ENCODE measurements at regions not wholly inside any gene's neighbourhood (a gene's known extent, or its start where the extent isn't known, plus 50 kb on each side); places are given as distances from the start of the nearest gene placed in this dataset.

- TF ChIP-seq POLR2A (IDR thresholded peaks at IDR 0.05) (no peak), CTCF (IDR thresholded peaks at IDR 0.05) (no peak), POLR2AphosphoS5 (IDR thresholded peaks at IDR 0.05; ENCODE audit: insufficient read depth in 1 of 2, low read depth in 1 of 2) (no peak)
- no peaks in the 10 kb centered on the region for H3K27me3 ChIP-seq
- intact Hi-C loops (cut with DNase I), result no loop called here
- no peak overlapping the region for H3K27ac ChIP-seq
- H3K36me3 ChIP-seq, result no peaks in the 10 kb centered on the region
- H3K4me3 ChIP-seq, result no peak overlapping the region
- no peak for DNase-seq (ENCODE audit: extremely low spot score in 2 of 2)
- H3K4me1 ChIP-seq, result peaks cover 4% of the 10 kb centered on the region
- no peaks in the 10 kb centered on the region for H3K9me3 ChIP-seq
Measured at GRCh38 chr15:75100679-75101078, 77.3 kb downstream of the PPCDC start.

GRCh38 chr15:75104804-75105557, 81.6 kb downstream of the PPCDC start:
- intact Hi-C loops (cut with DNase I), result no loop called here
- Histone ChIP-seq H3K27me3 (no peaks in the 10 kb centered on the region), H3K9me3 (no peaks in the 10 kb centered on the region), H3K27ac (no peak overlapping the region), H3K4me3 (no peak overlapping the region), H3K36me3 (no peaks in the 10 kb centered on the region), H3K4me1 (peaks cover 11% of the 10 kb centered on the region)
- no peak for DNase-seq (ENCODE audit: extremely low spot score in 2 of 2)
- TF ChIP-seq CTCF (IDR thresholded peaks at IDR 0.05), result no peak

GRCh38 chr15:75107516-75107907, 84.1 kb downstream of the PPCDC start:
- no peaks in the 10 kb centered on the region for H3K9me3 ChIP-seq
- TF ChIP-seq CTCF (IDR thresholded peaks at IDR 0.05) (no peak), POLR2A (IDR thresholded peaks at IDR 0.05) (no peak), POLR2AphosphoS5 (IDR thresholded peaks at IDR 0.05; ENCODE audit: insufficient read depth in 1 of 2, low read depth in 1 of 2) (no peak)

GRCh38 chr15:75107908-75108838, 84.8 kb downstream of the PPCDC start:
- intact Hi-C loops (cut with DNase I), result no loop called here
- no peak overlapping the region for H3K4me3 ChIP-seq
- no peak overlapping the region for H3K27ac ChIP-seq
- H3K9me3 ChIP-seq, result no peaks in the 10 kb centered on the region
- H3K36me3 ChIP-seq, result no peaks in the 10 kb centered on the region
- peaks cover 11% of the 10 kb centered on the region for H3K4me1 ChIP-seq
- DNase-seq (ENCODE audit: extremely low spot score in 2 of 2), result no peak
- TF ChIP-seq POLR2A (IDR thresholded peaks at IDR 0.05), result no peak
- TF ChIP-seq CTCF (IDR thresholded peaks at IDR 0.05), result no peak
- no peak for TF ChIP-seq POLR2AphosphoS5 (IDR thresholded peaks at IDR 0.05; ENCODE audit: insufficient read depth in 1 of 2, low read depth in 1 of 2)
- no peaks in the 10 kb centered on the region for H3K27me3 ChIP-seq

More at GRCh38 chr15:75107516-75107907, 84.1 kb downstream of the PPCDC start:
- H3K4me3 ChIP-seq, result no peak overlapping the region
- intact Hi-C loops (cut with DNase I), result no loop called here
- no peaks in the 10 kb centered on the region for H3K36me3 ChIP-seq
- no peaks in the 10 kb centered on the region for H3K27me3 ChIP-seq
- H3K27ac ChIP-seq, result no peak overlapping the region
- peaks cover 11% of the 10 kb centered on the region for H3K4me1 ChIP-seq
- DNase-seq (ENCODE audit: extremely low spot score in 2 of 2), result no peak

Measured in vagina (tissue), 2 donors.